ENCODE measurements at regions not wholly inside any gene's neighbourhood (a gene's known extent, or its start where the extent isn't known, plus 50 kb on each side); places are given as distances from the start of the nearest gene placed in this dataset.

GRCh38 chr18:22314001-22314400 lies 103.7 kb downstream of the CTAGE1 start:
- H3K36me3 ChIP-seq, result no peaks in the 10 kb centered on the region
- no peaks in the 10 kb centered on the region for H3K27me3 ChIP-seq
- no peaks in the 10 kb centered on the region for H3K9me3 ChIP-seq
- intact Hi-C loops (cut with DNase I; ENCODE audit: low total_unique reads) (no loop called here), in situ Hi-C loops (cut with MboI; ENCODE audit: low pct_ligation_motif_present in 1 of 4, low pct_unique_long_range_greater_than_20kb in 1 of 4, low sequenced_read_pairs in 3 of 4) (no loop called here)
- WGBS, 2 donors (ENCODE audit: low coverage in 1 of 2), result 73 to 93% methylated on average over 3 to 6 of the region's 6 CpGs
- H3K4me1 ChIP-seq, result no peaks in the 10 kb centered on the region
- H3K27ac ChIP-seq, result no peak overlapping the region
- TF ChIP-seq EP300 (IDR thresholded peaks at IDR 0.05; ENCODE audit: low read depth) (no peak), POLR2AphosphoS5 (IDR thresholded peaks at IDR 0.05) (no peak), POLR2A (IDR thresholded peaks at IDR 0.05) (no peak)
- TF ChIP-seq, protein P1, sequence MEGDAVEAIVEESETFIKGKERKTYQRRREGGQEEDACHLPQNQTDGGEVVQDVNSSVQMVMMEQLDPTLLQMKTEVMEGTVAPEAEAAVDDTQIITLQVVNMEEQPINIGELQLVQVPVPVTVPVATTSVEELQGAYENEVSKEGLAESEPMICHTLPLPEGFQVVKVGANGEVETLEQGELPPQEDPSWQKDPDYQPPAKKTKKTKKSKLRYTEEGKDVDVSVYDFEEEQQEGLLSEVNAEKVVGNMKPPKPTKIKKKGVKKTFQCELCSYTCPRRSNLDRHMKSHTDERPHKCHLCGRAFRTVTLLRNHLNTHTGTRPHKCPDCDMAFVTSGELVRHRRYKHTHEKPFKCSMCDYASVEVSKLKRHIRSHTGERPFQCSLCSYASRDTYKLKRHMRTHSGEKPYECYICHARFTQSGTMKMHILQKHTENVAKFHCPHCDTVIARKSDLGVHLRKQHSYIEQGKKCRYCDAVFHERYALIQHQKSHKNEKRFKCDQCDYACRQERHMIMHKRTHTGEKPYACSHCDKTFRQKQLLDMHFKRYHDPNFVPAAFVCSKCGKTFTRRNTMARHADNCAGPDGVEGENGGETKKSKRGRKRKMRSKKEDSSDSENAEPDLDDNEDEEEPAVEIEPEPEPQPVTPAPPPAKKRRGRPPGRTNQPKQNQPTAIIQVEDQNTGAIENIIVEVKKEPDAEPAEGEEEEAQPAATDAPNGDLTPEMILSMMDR (IDR thresholded peaks at IDR 0.05), result no peak
- no peak for DNase-seq
- no peak overlapping the region for H3K4me3 ChIP-seq

GRCh38 chr18:22311301-22311700 lies 106.4 kb downstream of the CTAGE1 start:
- no peak for TF ChIP-seq POLR2A (IDR thresholded peaks at IDR 0.05)
- no peak for TF ChIP-seq POLR2AphosphoS5 (IDR thresholded peaks at IDR 0.05)
- TF ChIP-seq EP300 (IDR thresholded peaks at IDR 0.05; ENCODE audit: low read depth), result no peak
- TF ChIP-seq, protein P1 (IDR thresholded peaks at IDR 0.05), result no peak
- intact Hi-C loops (cut with DNase I; ENCODE audit: low total_unique reads), result no loop called here
- Histone ChIP-seq H3K27me3 (no peaks in the 10 kb centered on the region), H3K4me3 (no peak overlapping the region), H3K9me3 (no peaks in the 10 kb centered on the region), H3K27ac (no peak overlapping the region), H3K36me3 (no peaks in the 10 kb centered on the region), H3K4me1 (no peaks in the 10 kb centered on the region)
- in situ Hi-C loops (cut with MboI; ENCODE audit: low pct_ligation_motif_present in 1 of 4, low pct_unique_long_range_greater_than_20kb in 1 of 4, low sequenced_read_pairs in 3 of 4), result no loop called here
- no peak for DNase-seq
- 50 to 68% methylated on average over 5 of the region's 5 CpGs for WGBS, 2 donors (ENCODE audit: low coverage in 1 of 2)

DNA sequence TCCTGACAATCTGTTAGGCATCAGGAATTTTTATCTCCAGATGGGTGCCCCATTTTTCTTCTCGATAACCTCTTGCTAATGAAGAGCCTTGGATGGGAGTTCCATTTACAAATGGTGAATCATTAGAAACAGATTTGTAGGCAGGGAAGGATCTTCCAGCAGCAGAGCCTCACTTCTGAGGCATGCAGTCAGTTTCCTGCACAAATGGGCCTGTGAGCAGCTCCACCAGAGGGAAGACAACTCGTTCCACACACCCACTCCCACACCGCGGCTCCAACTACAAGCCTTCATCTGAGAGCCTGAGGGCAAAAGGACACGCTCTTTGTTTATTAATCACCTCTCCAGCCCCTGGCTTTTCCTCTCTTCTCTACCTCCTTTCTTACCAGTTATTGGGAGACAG lies 108.5 kb downstream of the CTAGE1 start:
- no peak for DNase-seq
- H3K9me3 ChIP-seq, result no peaks in the 10 kb centered on the region
- TF ChIP-seq POLR2AphosphoS5 (IDR thresholded peaks at IDR 0.05) (no peak), EP300 (IDR thresholded peaks at IDR 0.05; ENCODE audit: low read depth) (no peak), POLR2A (IDR thresholded peaks at IDR 0.05) (no peak)
- TF ChIP-seq, protein P1 (IDR thresholded peaks at IDR 0.05), result no peak
- in situ Hi-C loops (cut with MboI; ENCODE audit: low pct_ligation_motif_present in 1 of 4, low pct_unique_long_range_greater_than_20kb in 1 of 4, low sequenced_read_pairs in 3 of 4), result no loop called here
- H3K27me3 ChIP-seq, result no peaks in the 10 kb centered on the region
- H3K4me3 ChIP-seq, result no peak overlapping the region
- no peaks in the 10 kb centered on the region for H3K36me3 ChIP-seq
- H3K4me1 ChIP-seq, result no peaks in the 10 kb centered on the region
- whole genome bisulfite sequencing, 2 donors (ENCODE audit: low coverage in 1 of 2), result 50 to 71% methylated on average over 1 to 5 of the region's 5 CpGs
- no peak overlapping the region for H3K27ac ChIP-seq
- intact Hi-C loops (cut with DNase I; ENCODE audit: low total_unique reads), result no loop called here

DNA sequence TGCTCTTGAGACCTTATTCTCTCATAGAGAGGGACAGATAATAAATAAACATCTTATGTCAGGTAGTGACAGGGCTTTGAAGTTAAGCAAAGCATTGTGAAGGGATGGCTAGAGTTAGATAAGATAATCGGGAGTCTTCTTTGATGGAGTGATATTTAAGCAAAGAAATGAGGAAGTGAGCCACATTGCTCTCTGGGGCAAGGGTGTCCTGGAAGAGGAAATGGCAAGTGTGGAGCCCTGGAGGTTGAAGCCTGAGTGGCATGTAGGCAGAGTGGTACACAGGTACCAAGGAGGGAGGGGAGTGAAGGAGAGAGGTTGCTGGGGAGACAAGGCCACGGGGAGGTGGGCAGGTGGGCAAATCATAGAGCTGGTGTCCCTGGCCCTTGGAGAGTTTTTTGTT lies 110.2 kb downstream of the CTAGE1 start:
- no peak for TF ChIP-seq POLR2AphosphoS5 (IDR thresholded peaks at IDR 0.05)
- TF ChIP-seq, protein P1 (IDR thresholded peaks at IDR 0.05), result peak in 1 of 5 experiments; percentile 31
- intact Hi-C loops (cut with DNase I; ENCODE audit: low total_unique reads), result no loop called here
- Histone ChIP-seq H3K9me3 (no peaks in the 10 kb centered on the region), H3K4me1 (no peaks in the 10 kb centered on the region), H3K27ac (no peak overlapping the region), H3K27me3 (no peaks in the 10 kb centered on the region), H3K36me3 (no peaks in the 10 kb centered on the region), H3K4me3 (no peak overlapping the region)
- in situ Hi-C loops (cut with MboI; ENCODE audit: low pct_ligation_motif_present in 1 of 4, low pct_unique_long_range_greater_than_20kb in 1 of 4, low sequenced_read_pairs in 3 of 4), result no loop called here
- WGBS, 2 donors (ENCODE audit: low coverage in 1 of 2), result 30 to 51% methylated on average over 2 of the region's 2 CpGs
- no peak for DNase-seq

Measured in transverse colon (tissue), 4 donors.